Parathyroid adenoma (tissue), 2 donors: ENCODE measurements at regions not wholly inside any gene's neighbourhood (a gene's known extent, or its start where the extent isn't known, plus 50 kb on each side); places are given as distances from the start of the nearest gene placed in this dataset.

Experiments used
- H2AFZ ChIP-seq: fragments of 300-600 bp; sonication (generic); one replicate; pipeline ENCODE4 v1.7.0; 2017; ENCODE audit warnings: antibody characterized with exemption, mild to moderate bottlenecking
- H3K27ac ChIP-seq: fragments of 300-600 bp; sonication (generic); one replicate; pipeline ENCODE4 v1.7.0; 2017
- H3K27me3 ChIP-seq: fragments of 300-600 bp; sonication (generic); one replicate; pipeline ENCODE4 v1.7.0; 2017; ENCODE audit warnings: low read length; ENCODE audit not compliant: control insufficient read depth, insufficient read depth
- H3K36me3 ChIP-seq: fragments of 300-600 bp; sonication (generic); one replicate; pipeline ENCODE4 v1.7.0; 2017; ENCODE audit warnings: low read length; ENCODE audit not compliant: control insufficient read depth, insufficient read depth
- H3K4me1 ChIP-seq: fragments of 300-600 bp; sonication (generic); one replicate; pipeline ENCODE4 v1.7.0; 2017; ENCODE audit warnings: control low read depth
- H3K4me2 ChIP-seq: fragments of 300-600 bp; sonication (generic); one replicate; pipeline ENCODE4 v1.7.0; 2017; ENCODE audit warnings: low read length
- H3K4me3 ChIP-seq: fragments of 300-600 bp; sonication (generic); one replicate; pipeline ENCODE4 v1.7.0; 2017; ENCODE audit warnings: low read depth, low read length
- H3K79me2 ChIP-seq: fragments of 300-600 bp; sonication (generic); one replicate; pipeline ENCODE4 v1.7.0; 2017; ENCODE audit warnings: control low read depth
- H3K9ac ChIP-seq: fragments of 300-600 bp; sonication (generic); one replicate; pipeline ENCODE4 v1.7.0; 2017; ENCODE audit warnings: mild to moderate bottlenecking
- H3K9me3 ChIP-seq: fragments of 300-600 bp; sonication (generic); one replicate; pipeline ENCODE4 v1.7.0; 2017; ENCODE audit warnings: low read length; ENCODE audit not compliant: control insufficient read depth
- TF ChIP-seq, protein P1 (sequence below): fragments of 300-600 bp; sonication (generic); IDR thresholded peaks from one replicate; pipeline ENCODE4 v1.7.0; 2017; ENCODE audit warnings: antibody characterized with exemption, mild to moderate bottlenecking
- donor health status: primary hyperparathyroidism.

DNA sequence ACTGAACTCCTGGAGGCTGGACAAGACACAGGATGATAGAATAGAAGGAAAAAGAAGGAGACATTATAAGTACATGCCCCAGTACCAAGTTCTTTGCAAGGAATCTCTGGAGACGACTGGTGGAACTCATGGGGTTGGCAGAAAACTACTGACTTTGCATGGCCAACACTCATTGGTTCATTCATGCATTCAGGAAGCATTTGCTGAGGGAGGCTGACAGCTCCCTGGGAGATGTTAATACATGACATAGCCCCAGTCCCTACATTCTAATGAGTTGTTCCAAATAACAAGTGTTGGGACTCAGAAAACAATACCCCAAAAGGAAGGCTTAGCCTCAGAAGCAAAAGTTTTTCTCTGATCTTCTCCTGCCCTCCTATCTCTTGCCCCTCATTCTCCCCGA, 172.8 kb upstream of the IRF2BP2 start:
- no peak overlapping the region for H3K4me3 ChIP-seq
- H2AFZ ChIP-seq, result no peak overlapping the region
- H3K27me3 ChIP-seq, result no peaks in the 10 kb centered on the region
- no peak overlapping the region for H3K27ac ChIP-seq
- TF ChIP-seq, protein P1, sequence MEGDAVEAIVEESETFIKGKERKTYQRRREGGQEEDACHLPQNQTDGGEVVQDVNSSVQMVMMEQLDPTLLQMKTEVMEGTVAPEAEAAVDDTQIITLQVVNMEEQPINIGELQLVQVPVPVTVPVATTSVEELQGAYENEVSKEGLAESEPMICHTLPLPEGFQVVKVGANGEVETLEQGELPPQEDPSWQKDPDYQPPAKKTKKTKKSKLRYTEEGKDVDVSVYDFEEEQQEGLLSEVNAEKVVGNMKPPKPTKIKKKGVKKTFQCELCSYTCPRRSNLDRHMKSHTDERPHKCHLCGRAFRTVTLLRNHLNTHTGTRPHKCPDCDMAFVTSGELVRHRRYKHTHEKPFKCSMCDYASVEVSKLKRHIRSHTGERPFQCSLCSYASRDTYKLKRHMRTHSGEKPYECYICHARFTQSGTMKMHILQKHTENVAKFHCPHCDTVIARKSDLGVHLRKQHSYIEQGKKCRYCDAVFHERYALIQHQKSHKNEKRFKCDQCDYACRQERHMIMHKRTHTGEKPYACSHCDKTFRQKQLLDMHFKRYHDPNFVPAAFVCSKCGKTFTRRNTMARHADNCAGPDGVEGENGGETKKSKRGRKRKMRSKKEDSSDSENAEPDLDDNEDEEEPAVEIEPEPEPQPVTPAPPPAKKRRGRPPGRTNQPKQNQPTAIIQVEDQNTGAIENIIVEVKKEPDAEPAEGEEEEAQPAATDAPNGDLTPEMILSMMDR, result no peak
- no peaks in the 10 kb centered on the region for H3K9me3 ChIP-seq
- H3K4me2 ChIP-seq, result no peak overlapping the region
- no peaks in the 10 kb centered on the region for H3K36me3 ChIP-seq
- no peak overlapping the region for H3K9ac ChIP-seq
- H3K4me1 ChIP-seq, result no peaks in the 10 kb centered on the region
- no peaks in the 10 kb centered on the region for H3K79me2 ChIP-seq

DNA sequence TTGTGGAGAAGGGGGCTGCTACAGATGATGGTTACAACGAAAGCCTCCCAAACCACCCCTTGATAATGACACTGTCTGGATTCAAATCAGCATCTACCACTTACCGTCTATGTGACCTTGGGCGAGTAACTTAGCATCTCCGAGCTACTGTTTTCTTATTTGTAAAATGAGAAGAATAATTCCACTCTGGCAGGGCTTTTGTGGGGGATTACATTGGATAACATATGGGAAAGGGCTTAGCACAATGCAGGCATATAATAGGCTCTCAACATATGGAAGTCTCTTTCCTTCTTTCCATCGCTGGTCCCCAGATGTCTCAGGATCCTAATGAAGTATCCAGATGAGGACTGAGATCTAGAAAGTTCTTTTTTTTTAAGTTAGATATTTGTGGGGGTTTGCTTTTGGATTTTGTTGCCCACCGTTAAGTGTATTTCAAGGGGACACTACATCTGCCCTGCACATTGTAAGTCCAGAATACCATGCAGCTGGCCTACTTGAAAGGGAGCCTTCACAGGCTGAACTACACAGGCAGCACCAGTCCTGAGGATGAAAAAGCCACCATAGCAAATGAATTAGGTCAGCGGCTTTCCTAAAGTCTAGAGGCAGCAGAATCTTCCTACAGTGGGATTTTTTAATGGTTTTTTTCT, 172.2 kb upstream of the IRF2BP2 start:
- H3K9ac ChIP-seq, result no peak overlapping the region
- H2AFZ ChIP-seq, result no peak overlapping the region
- TF ChIP-seq, protein P1, result no peak
- H3K4me2 ChIP-seq, result no peak overlapping the region
- H3K27me3 ChIP-seq, result no peaks in the 10 kb centered on the region
- no peaks in the 10 kb centered on the region for H3K36me3 ChIP-seq
- H3K4me1 ChIP-seq, result no peaks in the 10 kb centered on the region
- no peaks in the 10 kb centered on the region for H3K9me3 ChIP-seq
- H3K79me2 ChIP-seq, result no peaks in the 10 kb centered on the region
- H3K27ac ChIP-seq, result no peak overlapping the region
- no peak overlapping the region for H3K4me3 ChIP-seq

DNA sequence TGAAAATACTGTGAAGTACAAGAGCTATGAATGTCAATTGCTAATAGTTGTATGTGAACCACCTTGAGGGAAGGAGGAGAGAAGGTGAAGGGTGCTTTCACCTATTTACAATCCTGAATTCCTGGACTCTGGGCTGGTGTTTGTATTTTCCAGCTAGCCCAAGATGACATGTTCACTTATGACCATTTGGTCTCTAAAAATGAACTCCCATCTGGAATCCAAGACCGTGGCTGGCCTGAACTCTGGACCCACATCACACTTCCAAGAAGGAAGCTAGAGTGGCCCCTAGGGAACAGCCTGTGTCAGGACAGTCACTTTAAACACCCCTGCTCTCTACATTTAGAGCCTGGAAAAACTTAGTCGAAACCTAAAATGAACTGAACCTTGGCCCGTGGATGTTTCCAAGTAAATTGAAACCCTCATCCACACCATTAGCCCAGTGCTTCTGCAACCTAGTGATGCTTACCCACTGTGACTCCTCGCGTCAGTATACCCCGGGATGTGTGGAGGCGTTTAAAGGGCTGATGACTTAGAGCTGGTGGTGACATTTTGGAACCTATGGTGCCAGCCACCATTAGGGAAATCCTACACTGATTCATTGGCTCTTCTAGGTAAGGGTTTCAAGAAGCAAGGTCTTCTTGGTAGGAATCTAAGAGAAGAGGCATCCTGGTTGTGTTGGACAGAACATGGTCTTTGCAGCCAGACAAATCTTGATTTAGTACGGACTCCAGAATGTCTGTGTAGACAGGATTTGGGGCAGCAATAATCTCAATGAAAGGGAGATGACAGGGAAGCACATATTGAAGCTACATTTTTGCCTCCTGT, 171.5 kb upstream of the IRF2BP2 start:
- Histone ChIP-seq H3K27ac (no peak overlapping the region), H3K4me3 (no peak overlapping the region), H3K4me1 (no peaks in the 10 kb centered on the region), H3K9me3 (no peaks in the 10 kb centered on the region), H3K4me2 (no peak overlapping the region), H2AFZ (no peak overlapping the region), H3K9ac (no peak overlapping the region), H3K27me3 (no peaks in the 10 kb centered on the region), H3K36me3 (no peaks in the 10 kb centered on the region), H3K79me2 (no peaks in the 10 kb centered on the region)
- TF ChIP-seq, protein P1, result no peak

DNA sequence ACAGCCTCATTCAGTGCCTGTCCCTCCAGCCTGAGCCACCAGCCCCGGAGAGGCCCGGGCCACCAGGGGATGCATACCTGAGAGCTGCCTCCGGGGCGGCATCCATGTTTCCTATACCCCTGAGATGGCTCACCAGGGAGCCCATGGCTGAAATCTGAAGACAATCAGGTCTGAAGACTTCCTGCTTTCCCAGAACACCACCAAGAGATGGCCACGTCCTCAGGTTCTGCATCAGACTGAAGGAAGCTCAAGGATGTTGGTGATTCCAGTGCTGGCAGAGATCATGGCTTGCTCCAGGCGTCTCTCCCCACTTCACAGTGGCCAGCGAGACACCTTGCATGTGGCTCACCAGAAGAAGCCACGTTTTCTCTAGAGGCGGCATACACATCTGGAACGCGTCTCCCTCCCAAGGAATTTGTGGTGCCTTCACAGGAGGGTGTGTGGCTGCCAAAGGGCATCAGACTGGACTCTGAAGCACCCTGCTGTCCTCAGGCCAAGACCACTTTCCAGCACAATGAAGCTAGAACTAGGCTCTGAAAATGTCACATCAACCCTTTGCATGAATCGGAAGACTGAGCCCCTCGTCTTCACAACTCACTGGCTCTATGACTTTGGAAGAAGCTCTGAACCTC, 170.7 kb upstream of the IRF2BP2 start:
- Histone ChIP-seq H3K4me3 (no peak overlapping the region), H2AFZ (no peak overlapping the region), H3K79me2 (no peaks in the 10 kb centered on the region), H3K36me3 (no peaks in the 10 kb centered on the region), H3K9me3 (no peaks in the 10 kb centered on the region), H3K4me2 (no peak overlapping the region), H3K27ac (no peak overlapping the region), H3K27me3 (no peaks in the 10 kb centered on the region), H3K9ac (no peak overlapping the region), H3K4me1 (no peaks in the 10 kb centered on the region)
- TF ChIP-seq, protein P1, result no peak
